Activated CD4-positive, alpha-beta T cell treated with anti-CD3 and anti-CD28 coated beads for 48 hours (primary cell): ENCODE measurements at regions not wholly inside any gene's neighbourhood (a gene's known extent, or its start where the extent isn't known, plus 50 kb on each side); places are given as distances from the start of the nearest gene placed in this dataset.

Experiments used
- DNase-seq: peaks from one replicate; pipeline ENCODE4 v3.0.0-alpha.2; 2020

GRCh38 chr15:95267481-95267880 lies 1036.1 kb downstream of the MCTP2 start:
- no peak for DNase-seq

GRCh38 chr15:95269242-95270183 lies 1038.2 kb downstream of the MCTP2 start:
- DNase-seq, result no peak

- DNase-seq, result no peak
These were observed 1042.7 kb downstream of the MCTP2 start for GRCh38 chr15:95274101-95274500.

- DNase-seq, result no peak
These were observed 1045.9 kb downstream of the MCTP2 start for GRCh38 chr15:95277266-95277665.

GRCh38 chr15:95278532-95279245 lies 1047.3 kb downstream of the MCTP2 start:
- DNase-seq, result no peak

- no peak for DNase-seq
These were observed 1048.1 kb downstream of the MCTP2 start for GRCh38 chr15:95279277-95280019.

- no peak for DNase-seq
These were observed 1049.3 kb downstream of the MCTP2 start for GRCh38 chr15:95280711-95281110.

GRCh38 chr15:95281470-95281869 lies 1049.0 kb upstream of the NR2F2 start:
- no peak for DNase-seq

GRCh38 chr15:95284492-95284891 lies 1046.0 kb upstream of the NR2F2 start:
- DNase-seq, result no peak

GRCh38 chr15:95284933-95285421 lies 1045.5 kb upstream of the NR2F2 start:
- peak; percentile 5 for DNase-seq

GRCh38 chr15:95286352-95286880 lies 1044.1 kb upstream of the NR2F2 start:
- no peak for DNase-seq

- DNase-seq, result no peak
These were observed 1042.8 kb upstream of the NR2F2 start for GRCh38 chr15:95287720-95288103.

- DNase-seq, result no peak
These were observed 1041.9 kb upstream of the NR2F2 start for GRCh38 chr15:95288626-95289025.

GRCh38 chr15:95290176-95290974 lies 1040.1 kb upstream of the NR2F2 start:
- no peak for DNase-seq

GRCh38 chr15:95291898-95292472 lies 1038.5 kb upstream of the NR2F2 start:
- DNase-seq, result no peak

GRCh38 chr15:95292785-95293450 lies 1037.6 kb upstream of the NR2F2 start:
- no peak for DNase-seq

- no peak for DNase-seq
These were observed 1037.0 kb upstream of the NR2F2 start for GRCh38 chr15:95293456-95294031.

- no peak for DNase-seq
These were observed 1035.1 kb upstream of the NR2F2 start for GRCh38 chr15:95295363-95295762.

GRCh38 chr15:95295896-95296625 lies 1034.4 kb upstream of the NR2F2 start:
- DNase-seq, result no peak

- DNase-seq, result no peak
These were observed 1033.9 kb upstream of the NR2F2 start for GRCh38 chr15:95296643-95297042.
